ENCODE measurements at regions not wholly inside any gene's neighbourhood (a gene's known extent, or its start where the extent isn't known, plus 50 kb on each side); places are given as distances from the start of the nearest gene placed in this dataset.

DNA sequence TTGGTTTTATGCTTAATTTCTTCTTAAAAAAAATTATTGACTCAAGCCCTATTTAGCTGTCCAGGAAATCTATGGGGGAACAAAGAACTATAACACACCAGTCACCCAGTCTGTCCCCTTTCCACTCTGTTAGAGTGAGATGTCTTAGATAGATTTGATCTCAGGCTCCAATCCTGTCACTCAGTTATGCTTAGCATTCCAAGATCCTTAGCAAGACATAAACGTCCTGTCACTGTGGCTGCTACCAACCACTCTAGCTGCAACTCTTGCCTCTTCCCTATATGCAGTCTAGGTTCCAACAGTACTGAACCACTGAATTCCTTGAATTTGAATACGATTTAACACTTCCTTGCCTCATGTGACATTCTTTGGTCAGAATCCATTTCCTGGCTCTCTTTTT lies 241.9 kb upstream of the NWD2 start:
- H3K27ac ChIP-seq = no peak overlapping the region
- no peaks in the 10 kb centered on the region for H3K4me1 ChIP-seq (ENCODE audit: low read depth)
- TF ChIP-seq, protein P1, sequence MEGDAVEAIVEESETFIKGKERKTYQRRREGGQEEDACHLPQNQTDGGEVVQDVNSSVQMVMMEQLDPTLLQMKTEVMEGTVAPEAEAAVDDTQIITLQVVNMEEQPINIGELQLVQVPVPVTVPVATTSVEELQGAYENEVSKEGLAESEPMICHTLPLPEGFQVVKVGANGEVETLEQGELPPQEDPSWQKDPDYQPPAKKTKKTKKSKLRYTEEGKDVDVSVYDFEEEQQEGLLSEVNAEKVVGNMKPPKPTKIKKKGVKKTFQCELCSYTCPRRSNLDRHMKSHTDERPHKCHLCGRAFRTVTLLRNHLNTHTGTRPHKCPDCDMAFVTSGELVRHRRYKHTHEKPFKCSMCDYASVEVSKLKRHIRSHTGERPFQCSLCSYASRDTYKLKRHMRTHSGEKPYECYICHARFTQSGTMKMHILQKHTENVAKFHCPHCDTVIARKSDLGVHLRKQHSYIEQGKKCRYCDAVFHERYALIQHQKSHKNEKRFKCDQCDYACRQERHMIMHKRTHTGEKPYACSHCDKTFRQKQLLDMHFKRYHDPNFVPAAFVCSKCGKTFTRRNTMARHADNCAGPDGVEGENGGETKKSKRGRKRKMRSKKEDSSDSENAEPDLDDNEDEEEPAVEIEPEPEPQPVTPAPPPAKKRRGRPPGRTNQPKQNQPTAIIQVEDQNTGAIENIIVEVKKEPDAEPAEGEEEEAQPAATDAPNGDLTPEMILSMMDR (IDR thresholded peaks at IDR 0.05; ENCODE audit: low read depth, low read length) = no peak
- no peaks in the 10 kb centered on the region for H3K9me3 ChIP-seq (ENCODE audit: low read depth)
- H3K36me3 ChIP-seq = no peaks in the 10 kb centered on the region
- no peak for DNase-seq (ENCODE audit: low read depth in 1 of 2, low spot score in 1 of 2)
- H3K4me3 ChIP-seq = no peak overlapping the region
- no peaks in the 10 kb centered on the region for H3K27me3 ChIP-seq

DNA sequence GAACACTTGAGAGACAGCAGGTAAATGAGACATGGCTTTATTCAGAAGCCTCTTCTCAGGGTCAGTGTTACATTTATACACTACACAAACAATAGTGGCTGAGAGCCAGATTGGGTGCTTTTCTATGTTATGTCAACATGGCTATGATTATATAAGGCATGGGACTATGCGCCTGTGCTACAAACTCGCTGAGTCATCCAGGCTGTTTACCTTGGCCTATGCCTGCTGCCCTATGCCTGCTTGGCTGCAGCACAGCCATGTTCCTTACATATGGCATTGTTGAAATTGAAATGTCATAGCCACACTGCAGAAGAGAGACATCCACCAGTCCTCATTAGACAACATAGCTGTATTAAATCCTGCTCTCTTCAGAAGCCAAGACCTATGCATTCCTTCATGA lies 236.3 kb upstream of the NWD2 start:
- Histone ChIP-seq H3K4me1 (ENCODE audit: low read depth) (no peaks in the 10 kb centered on the region), H3K9me3 (ENCODE audit: low read depth) (no peaks in the 10 kb centered on the region), H3K4me3 (no peak overlapping the region), H3K36me3 (no peaks in the 10 kb centered on the region), H3K27ac (no peak overlapping the region), H3K27me3 (no peaks in the 10 kb centered on the region)
- TF ChIP-seq, protein P1 (IDR thresholded peaks at IDR 0.05; ENCODE audit: low read depth, low read length) = no peak
- DNase-seq (ENCODE audit: low read depth in 1 of 2, low spot score in 1 of 2) = peak in 1 of 2 donors; percentile 38

DNA sequence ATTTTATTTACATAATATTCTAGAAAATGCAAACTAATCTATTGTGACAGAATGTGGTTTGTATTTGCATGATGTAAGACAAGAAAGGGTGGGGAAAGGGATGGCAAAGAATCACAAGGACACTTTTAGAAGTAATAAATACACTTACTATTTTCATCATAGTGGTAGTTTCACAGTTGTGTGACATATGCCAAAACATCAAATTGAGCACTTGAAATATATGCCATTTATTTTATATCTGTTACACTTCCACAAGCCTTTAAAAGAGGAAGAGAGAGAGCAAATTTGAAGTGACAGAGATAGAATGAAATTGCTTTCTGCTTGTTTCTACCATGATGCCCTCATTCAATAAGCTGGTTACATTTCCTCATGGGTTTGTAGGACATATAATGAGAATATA lies 230.0 kb upstream of the NWD2 start:
- H3K27me3 ChIP-seq = no peaks in the 10 kb centered on the region

DNA sequence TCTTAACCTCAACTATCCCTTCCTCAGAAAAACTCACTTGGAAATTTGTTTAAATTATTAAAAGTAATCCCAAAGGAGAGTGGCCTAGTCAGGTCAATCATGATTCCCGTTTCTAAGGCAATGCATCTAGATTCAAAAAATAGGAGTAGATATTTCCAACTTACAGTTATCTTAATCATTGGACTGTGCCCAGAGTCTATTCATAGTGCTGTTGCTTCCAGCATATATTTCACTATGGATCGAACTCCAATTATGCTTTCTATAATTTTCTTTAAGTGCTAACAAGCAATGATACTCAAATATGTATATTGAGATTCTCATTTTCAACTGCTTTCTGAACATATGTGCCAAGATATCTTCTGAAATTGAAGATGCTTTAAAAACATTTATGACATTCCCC lies 229.2 kb upstream of the NWD2 start:
- Histone ChIP-seq H3K27ac (no peak overlapping the region), H3K36me3 (no peaks in the 10 kb centered on the region), H3K9me3 (ENCODE audit: low read depth) (no peaks in the 10 kb centered on the region), H3K4me3 (no peak overlapping the region), H3K27me3 (no peaks in the 10 kb centered on the region), H3K4me1 (ENCODE audit: low read depth) (no peaks in the 10 kb centered on the region)
- no peak for DNase-seq (ENCODE audit: low read depth in 1 of 2, low spot score in 1 of 2)
- TF ChIP-seq, protein P1 (IDR thresholded peaks at IDR 0.05; ENCODE audit: low read depth, low read length) = no peak

More for the DNA sequence above, 230.0 kb upstream of the NWD2 start:
- no peak overlapping the region for H3K4me3 ChIP-seq
- no peak overlapping the region for H3K27ac ChIP-seq
- no peaks in the 10 kb centered on the region for H3K4me1 ChIP-seq (ENCODE audit: low read depth)
- H3K36me3 ChIP-seq = no peaks in the 10 kb centered on the region
- no peak for DNase-seq (ENCODE audit: low read depth in 1 of 2, low spot score in 1 of 2)
- H3K9me3 ChIP-seq (ENCODE audit: low read depth) = no peaks in the 10 kb centered on the region
- TF ChIP-seq, protein P1 (IDR thresholded peaks at IDR 0.05; ENCODE audit: low read depth, low read length) = no peak

DNA sequence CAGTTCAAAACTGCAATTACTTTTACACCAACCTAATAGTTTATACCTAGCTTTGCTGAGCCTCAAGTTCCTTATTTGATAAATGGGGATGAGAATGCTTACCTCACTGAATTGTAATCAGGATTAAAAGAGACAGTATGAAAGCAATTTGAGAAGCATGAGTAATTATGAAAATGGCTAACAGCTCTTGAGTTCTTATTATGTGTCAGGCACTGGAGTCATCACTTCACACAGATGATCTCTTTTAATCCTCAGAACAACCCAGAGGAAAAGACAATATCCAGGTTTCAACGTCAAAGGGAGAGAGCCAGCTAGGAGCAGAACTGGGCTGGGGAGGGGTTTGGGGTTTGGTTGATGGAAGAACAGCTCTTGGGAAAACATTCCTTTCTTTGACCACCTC lies 221.0 kb upstream of the NWD2 start:
- no peak overlapping the region for H3K27ac ChIP-seq
- DNase-seq (ENCODE audit: low read depth in 1 of 2, low spot score in 1 of 2) = no peak
- H3K36me3 ChIP-seq = no peaks in the 10 kb centered on the region
- no peaks in the 10 kb centered on the region for H3K27me3 ChIP-seq
- no peaks in the 10 kb centered on the region for H3K4me1 ChIP-seq (ENCODE audit: low read depth)
- no peak overlapping the region for H3K4me3 ChIP-seq
- no peaks in the 10 kb centered on the region for H3K9me3 ChIP-seq (ENCODE audit: low read depth)
- TF ChIP-seq, protein P1 (IDR thresholded peaks at IDR 0.05; ENCODE audit: low read depth, low read length) = no peak

DNA sequence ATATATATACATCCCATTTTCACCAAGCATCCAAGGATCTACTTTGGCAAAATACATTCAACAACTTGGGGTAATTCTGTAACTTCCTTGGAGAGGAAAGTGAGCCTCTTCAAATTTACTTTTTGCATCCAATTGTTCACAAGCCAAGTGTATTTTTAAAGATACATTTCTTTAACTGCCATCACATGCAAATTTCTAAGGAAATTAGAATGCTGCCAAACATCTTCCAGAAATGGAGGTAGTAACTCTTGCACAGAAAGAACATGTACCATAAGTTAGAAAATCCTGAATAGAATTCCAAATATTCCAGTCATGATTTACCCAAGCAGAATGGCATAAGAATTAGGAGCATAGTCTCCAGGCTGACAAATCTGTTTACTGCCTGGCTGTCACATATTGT lies 220.5 kb upstream of the NWD2 start:
- H3K27ac ChIP-seq = no peak overlapping the region
- no peaks in the 10 kb centered on the region for H3K27me3 ChIP-seq
- no peaks in the 10 kb centered on the region for H3K9me3 ChIP-seq (ENCODE audit: low read depth)
- no peak for DNase-seq (ENCODE audit: low read depth in 1 of 2, low spot score in 1 of 2)
- no peaks in the 10 kb centered on the region for H3K36me3 ChIP-seq
- no peak overlapping the region for H3K4me3 ChIP-seq
- TF ChIP-seq, protein P1 (IDR thresholded peaks at IDR 0.05; ENCODE audit: low read depth, low read length) = no peak
- H3K4me1 ChIP-seq (ENCODE audit: low read depth) = no peaks in the 10 kb centered on the region
